AG09309 (cell line): ENCODE measurements at regions not wholly inside any gene's neighbourhood (a gene's known extent, or its start where the extent isn't known, plus 50 kb on each side); places are given as distances from the start of the nearest gene placed in this dataset.
A peak's percentile ranks its signal among the peaks of the same experiment; 100 is the strongest.

Experiments used
- DNase-seq: peaks from one replicate; pipeline ENCODE4 v3.0.0-alpha.2; 2010; ENCODE audit warnings: low read depth
- H3K4me3 ChIP-seq: 2 replicates; pipeline ENCODE4 v1.5.1; 2011; ENCODE audit warnings: mild to moderate bottlenecking, low read depth, low read length, moderate library complexity; ENCODE audit not compliant: control insufficient read depth
- TF ChIP-seq, protein P1 (sequence below): IDR thresholded peaks from 2 replicates; pipeline ENCODE4 v1.5.1; 2011; ENCODE audit warnings: mild to moderate bottlenecking, low read depth, low read length, inconsistent platforms; ENCODE audit not compliant: insufficient read depth, control insufficient read depth; ENCODE audit errors: missing control alignments

DNA sequence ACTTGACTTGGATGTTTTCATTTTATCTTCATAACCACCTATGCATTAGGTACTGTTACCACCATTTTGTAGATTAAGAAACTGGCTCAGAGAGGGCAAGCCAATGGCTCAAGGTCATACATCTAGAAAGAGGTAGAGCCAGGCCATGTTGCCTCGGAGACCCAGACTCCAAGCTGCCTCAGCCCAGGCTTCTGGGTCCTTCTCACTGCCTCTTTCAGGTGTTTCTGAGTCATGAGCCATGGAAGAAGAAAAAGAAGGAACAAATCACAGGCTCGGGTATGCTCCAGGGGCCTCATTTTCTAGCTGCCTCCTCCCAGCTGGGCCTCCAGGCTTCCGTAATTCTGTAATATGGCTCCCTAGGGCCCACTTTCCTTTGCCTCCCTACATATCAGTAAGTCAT is 226.5 kb upstream of the TOPAZ1 start:
- DNase-seq: no peak
- TF ChIP-seq, protein P1, sequence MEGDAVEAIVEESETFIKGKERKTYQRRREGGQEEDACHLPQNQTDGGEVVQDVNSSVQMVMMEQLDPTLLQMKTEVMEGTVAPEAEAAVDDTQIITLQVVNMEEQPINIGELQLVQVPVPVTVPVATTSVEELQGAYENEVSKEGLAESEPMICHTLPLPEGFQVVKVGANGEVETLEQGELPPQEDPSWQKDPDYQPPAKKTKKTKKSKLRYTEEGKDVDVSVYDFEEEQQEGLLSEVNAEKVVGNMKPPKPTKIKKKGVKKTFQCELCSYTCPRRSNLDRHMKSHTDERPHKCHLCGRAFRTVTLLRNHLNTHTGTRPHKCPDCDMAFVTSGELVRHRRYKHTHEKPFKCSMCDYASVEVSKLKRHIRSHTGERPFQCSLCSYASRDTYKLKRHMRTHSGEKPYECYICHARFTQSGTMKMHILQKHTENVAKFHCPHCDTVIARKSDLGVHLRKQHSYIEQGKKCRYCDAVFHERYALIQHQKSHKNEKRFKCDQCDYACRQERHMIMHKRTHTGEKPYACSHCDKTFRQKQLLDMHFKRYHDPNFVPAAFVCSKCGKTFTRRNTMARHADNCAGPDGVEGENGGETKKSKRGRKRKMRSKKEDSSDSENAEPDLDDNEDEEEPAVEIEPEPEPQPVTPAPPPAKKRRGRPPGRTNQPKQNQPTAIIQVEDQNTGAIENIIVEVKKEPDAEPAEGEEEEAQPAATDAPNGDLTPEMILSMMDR: no peak
- H3K4me3 ChIP-seq: no peak overlapping the region

DNA sequence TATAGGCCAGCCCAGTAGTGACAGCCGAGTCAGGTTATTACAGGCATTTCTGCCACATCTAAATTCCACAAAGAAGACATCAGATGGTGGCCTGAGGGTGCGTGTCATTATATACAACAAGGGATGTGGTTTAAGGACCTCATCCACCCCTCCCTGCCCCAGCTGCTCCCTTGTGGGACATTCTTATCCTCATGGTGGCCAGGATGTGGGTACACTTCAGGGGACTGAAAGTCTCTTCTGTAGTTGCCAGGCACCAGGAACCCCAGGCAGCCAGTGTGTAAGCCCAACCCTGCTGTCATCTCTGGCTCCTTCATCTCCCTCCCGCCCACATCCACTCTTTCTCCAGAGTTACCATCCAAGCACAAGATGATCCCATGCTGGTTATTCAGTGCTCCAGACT is 224.9 kb upstream of the TOPAZ1 start:
- no peak overlapping the region for H3K4me3 ChIP-seq
- TF ChIP-seq, protein P1: no peak
- DNase-seq: no peak

DNA sequence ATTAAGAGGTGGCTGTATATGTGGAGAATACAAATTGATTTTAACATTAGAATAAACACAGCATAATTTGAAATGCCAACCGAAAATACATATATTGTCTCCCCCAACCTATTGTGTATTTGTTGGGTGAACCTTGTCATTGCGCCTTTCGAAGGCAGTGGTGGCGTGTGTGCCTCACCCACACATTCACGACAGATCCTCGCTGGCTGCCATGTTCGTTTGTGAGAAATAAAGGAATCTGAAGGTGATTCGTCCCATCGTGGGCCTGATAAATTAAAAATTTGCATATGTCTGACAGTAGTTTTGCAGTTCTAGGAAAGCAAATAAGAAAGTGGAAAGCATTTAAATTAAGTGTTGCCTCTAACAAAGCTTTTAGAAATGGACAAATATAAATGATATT is 222.8 kb upstream of the TOPAZ1 start:
- TF ChIP-seq, protein P1: no peak

DNA sequence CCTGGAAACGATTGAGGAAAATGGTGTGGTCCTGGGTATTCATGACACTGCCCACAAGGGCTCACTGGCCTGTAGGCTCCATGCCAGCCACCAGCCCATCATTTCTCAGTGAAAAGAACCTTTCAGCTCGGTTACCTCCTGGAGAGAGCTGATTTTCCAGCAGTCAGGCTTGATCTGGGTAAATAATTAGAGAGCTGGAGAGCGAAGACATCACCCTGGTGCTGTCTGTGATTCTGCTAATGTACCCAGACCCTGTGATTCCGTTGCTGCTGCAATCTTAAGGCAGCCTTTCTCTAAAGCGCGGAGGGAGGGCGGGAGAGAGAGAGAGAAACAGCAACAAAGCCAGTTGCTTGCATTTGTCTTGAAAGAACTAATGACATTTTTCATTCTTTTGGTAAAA is 221.9 kb upstream of the TOPAZ1 start:
- no peak for DNase-seq
- H3K4me3 ChIP-seq: no peak overlapping the region

More for the DNA sequence above, 222.8 kb upstream of the TOPAZ1 start:
- no peak overlapping the region for H3K4me3 ChIP-seq
- no peak for DNase-seq

DNA sequence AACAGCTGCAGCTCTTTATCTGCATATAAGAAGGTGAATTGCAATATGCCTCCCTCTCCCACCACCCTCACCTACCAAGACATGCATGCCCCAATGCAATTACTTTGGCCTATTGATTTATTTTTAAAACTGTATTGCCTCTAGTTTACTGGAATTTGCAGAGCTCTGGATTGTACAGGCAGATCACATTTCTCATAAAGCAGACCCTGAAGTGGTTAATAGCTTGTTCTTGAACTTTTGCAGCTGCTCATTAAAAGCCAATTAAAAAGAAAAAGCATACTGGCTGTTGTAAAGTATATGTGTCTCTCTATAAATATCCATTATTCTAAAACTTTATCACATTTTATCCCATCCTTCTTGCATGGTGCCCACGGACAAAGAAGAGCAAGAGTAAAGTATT is 221.5 kb upstream of the TOPAZ1 start:
- H3K4me3 ChIP-seq: no peak overlapping the region

More for the DNA sequence above, 221.9 kb upstream of the TOPAZ1 start:
- TF ChIP-seq, protein P1: no peak

DNA sequence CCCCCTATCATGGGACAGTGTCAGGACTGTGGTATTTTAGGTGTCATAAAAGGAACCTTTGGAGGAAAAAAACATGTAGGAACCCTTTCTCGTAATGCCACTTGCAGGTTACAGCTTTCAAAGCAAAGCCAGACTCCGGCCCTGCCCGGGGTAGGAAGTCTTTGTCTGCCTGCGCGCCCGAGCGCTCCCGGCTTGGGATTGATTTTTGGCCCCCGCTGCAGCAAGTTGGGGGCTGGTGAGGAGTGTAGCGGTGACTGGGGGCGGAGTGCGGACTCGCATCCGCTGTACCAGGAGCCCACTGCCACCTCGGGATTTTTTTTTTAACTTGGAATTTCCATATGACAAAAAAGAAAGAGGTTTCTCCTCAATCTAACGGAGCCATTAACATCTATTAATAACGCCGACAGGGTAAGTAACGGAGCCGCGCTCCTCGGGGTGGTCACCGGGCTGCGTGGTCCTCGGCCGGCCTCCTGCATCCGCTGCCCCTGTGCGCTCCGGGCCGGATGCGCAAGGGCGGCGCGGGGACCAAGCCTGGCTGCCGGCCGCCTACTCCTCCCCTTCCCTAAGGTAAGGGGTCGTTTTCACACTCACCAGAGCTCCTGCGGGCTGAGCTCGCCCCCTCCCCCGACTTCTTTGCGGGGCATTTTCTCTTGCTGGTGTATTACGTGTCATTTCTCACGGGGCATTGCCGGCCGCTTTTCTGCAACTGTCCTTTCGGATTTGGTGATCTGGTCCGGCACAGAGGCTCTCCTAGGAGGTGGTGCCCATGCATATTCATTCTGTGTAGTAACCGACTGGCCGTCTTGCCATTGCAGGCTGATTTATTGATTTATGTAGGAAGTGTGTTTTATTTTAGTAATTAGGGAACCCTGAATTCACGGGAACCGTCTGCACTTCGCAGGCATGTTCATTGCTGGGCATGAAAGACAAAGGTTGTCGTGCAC is 219.8 kb upstream of the TOPAZ1 start:
- peak overlapping the region; percentile 66 for H3K4me3 ChIP-seq
- no peak for DNase-seq
- TF ChIP-seq, protein P1: no peak

More for the DNA sequence above, 221.5 kb upstream of the TOPAZ1 start:
- DNase-seq: no peak
- TF ChIP-seq, protein P1: no peak
